ENCODE measurements at regions not wholly inside any gene's neighbourhood (a gene's known extent, or its start where the extent isn't known, plus 50 kb on each side); places are given as distances from the start of the nearest gene placed in this dataset.
"Not testable (repeated sequence)": the region's sequence is repeated elsewhere in the genome, so short reads cannot be mapped to it uniquely, and the experiment has no call there.

DNA sequence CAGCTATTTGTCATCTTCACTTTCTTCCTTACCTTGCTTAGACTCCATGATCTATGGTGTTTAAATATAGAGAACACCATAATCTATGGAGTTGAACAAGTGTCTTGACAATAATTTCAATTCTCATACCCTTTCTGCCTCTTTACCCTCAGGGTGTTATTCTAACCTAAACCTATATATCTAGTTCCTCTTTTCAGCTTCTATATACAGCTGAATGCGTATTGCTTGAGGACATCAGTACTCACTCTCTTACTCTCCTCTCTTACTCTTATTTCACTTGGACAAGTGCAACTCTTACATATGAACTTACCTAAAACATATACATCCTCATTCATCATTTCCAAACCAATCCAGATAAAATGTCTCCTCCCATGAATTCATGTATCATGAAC, 187.1 kb downstream of the RAP2B start:
- Histone ChIP-seq H3K9ac (ENCODE audit: low read length) (no peak overlapping the region), H3K4me1 (ENCODE audit: insufficient read depth, low read length) (no peaks in the 10 kb centered on the region), H3K4me3 (ENCODE audit: low read depth in 1 of 2, low read length in 2 of 2) (no peak overlapping the region), H3K27ac (ENCODE audit: low read depth, low read length) (no peak overlapping the region), H3K27me3 (ENCODE audit: control insufficient read depth in 1 of 2, insufficient read depth in 2 of 2, low read length in 2 of 2) (no peaks in the 10 kb centered on the region), H3K9me3 (ENCODE audit: low read length) (no peaks in the 10 kb centered on the region), H3K36me3 (ENCODE audit: insufficient read depth, low read length) (no peaks in the 10 kb centered on the region)

DNA sequence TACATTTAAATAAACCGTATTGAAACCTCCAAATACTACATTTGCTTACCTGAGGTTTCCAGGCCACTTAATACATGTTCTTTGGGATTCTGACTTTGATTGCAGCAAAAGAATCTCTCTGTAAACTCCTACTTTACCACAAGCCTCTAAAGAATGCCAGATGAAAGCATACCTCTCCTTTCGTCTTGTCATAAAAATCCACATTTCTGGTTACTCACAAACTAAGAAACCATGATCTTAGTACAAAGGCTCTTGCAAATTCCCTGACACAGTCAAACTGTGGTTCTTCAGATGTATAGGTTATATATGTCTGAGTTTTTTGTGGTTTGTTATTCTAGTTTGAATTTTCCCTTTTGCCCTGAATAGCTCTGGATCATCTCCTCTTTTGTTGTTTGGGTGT, 188.4 kb downstream of the RAP2B start:
- Histone ChIP-seq H3K9ac (ENCODE audit: low read length) (no peak overlapping the region), H3K9me3 (ENCODE audit: low read length) (no peaks in the 10 kb centered on the region), H3K4me3 (ENCODE audit: low read depth in 1 of 2, low read length in 2 of 2) (no peak overlapping the region), H3K27ac (ENCODE audit: low read depth, low read length) (no peak overlapping the region), H3K36me3 (ENCODE audit: insufficient read depth, low read length) (no peaks in the 10 kb centered on the region), H3K4me1 (ENCODE audit: insufficient read depth, low read length) (no peaks in the 10 kb centered on the region), H3K27me3 (ENCODE audit: control insufficient read depth in 1 of 2, insufficient read depth in 2 of 2, low read length in 2 of 2) (no peaks in the 10 kb centered on the region)

DNA sequence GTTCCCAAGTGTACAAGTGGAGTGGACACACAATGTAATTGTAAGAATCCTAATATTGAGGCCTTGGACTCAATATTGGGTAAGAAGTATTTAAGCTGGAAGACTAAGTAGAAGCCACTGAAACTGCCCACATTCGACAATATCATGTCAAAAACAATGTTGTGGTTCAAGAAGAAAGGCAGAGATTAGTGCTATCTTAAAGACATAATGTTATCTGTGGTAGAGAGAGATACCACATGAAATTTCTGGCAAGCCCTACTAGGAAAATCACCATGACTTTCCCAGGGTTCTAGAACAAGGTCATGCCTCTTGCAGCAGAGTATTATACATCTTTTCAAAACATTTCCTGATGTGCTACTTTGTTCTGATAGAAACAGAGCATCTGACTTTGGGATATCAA, 192.6 kb downstream of the RAP2B start:
- Histone ChIP-seq H3K4me3 (ENCODE audit: low read depth in 1 of 2, low read length in 2 of 2) (no peak overlapping the region), H3K27me3 (ENCODE audit: control insufficient read depth in 1 of 2, insufficient read depth in 2 of 2, low read length in 2 of 2) (no peaks in the 10 kb centered on the region), H3K36me3 (ENCODE audit: insufficient read depth, low read length) (no peaks in the 10 kb centered on the region), H3K9ac (ENCODE audit: low read length) (no peak overlapping the region), H3K9me3 (ENCODE audit: low read length) (no peaks in the 10 kb centered on the region), H3K27ac (ENCODE audit: low read depth, low read length) (no peak overlapping the region), H3K4me1 (ENCODE audit: insufficient read depth, low read length) (no peaks in the 10 kb centered on the region)

DNA sequence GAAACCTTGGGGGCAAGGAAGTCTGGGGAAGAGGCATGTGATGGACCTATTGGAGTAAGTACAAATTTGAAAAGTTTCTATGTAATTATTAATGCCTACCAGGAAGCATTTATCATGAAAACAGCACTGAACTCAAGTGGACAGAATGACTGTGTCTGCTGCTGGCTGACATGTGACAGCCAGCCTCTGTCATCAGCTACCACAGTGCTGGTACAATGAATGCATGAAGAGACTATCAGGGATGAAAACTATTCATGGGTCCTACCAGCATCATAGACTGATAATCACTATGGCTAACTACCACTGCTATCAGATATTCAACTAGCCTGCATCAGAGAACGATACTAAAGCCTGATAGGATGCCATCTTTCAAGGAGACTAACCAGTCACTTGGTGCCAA, 193.5 kb downstream of the RAP2B start:
- H3K27me3 ChIP-seq (ENCODE audit: control insufficient read depth in 1 of 2, insufficient read depth in 2 of 2, low read length in 2 of 2), result no peaks in the 10 kb centered on the region
- H3K27ac ChIP-seq (ENCODE audit: low read depth, low read length), result no peak overlapping the region
- H3K36me3 ChIP-seq (ENCODE audit: insufficient read depth, low read length), result no peaks in the 10 kb centered on the region
- no peak overlapping the region for H3K4me3 ChIP-seq (ENCODE audit: low read depth in 1 of 2, low read length in 2 of 2)
- H3K9me3 ChIP-seq (ENCODE audit: low read length), result no peaks in the 10 kb centered on the region
- H3K4me1 ChIP-seq (ENCODE audit: insufficient read depth, low read length), result no peaks in the 10 kb centered on the region
- H3K9ac ChIP-seq (ENCODE audit: low read length), result no peak overlapping the region

DNA sequence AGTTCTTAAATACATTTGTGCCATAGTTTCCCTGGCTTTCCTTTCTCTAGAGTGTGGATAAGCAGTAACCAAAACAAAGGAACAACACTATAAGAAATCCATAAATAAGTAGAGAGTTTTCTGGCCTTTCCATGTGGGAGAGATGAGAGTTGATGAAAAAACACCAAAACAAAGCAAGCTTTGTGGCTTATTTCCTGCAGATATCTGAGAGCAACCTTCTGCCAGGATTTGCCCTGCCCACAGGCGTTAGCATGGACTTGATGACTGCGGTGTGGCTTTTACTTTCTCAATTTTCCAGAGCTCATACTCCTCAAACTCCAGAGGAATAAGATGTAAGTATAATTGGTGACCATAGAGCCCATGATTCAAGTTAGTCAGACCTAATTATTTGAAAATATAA, 194.9 kb downstream of the RAP2B start:
- Histone ChIP-seq H3K9ac (ENCODE audit: low read length) (no peak overlapping the region), H3K4me3 (ENCODE audit: low read depth in 1 of 2, low read length in 2 of 2) (no peak overlapping the region), H3K4me1 (ENCODE audit: insufficient read depth, low read length) (no peaks in the 10 kb centered on the region), H3K36me3 (ENCODE audit: insufficient read depth, low read length) (no peaks in the 10 kb centered on the region), H3K27ac (ENCODE audit: low read depth, low read length) (no peak overlapping the region), H3K9me3 (ENCODE audit: low read length) (no peaks in the 10 kb centered on the region), H3K27me3 (ENCODE audit: control insufficient read depth in 1 of 2, insufficient read depth in 2 of 2, low read length in 2 of 2) (no peaks in the 10 kb centered on the region)

DNA sequence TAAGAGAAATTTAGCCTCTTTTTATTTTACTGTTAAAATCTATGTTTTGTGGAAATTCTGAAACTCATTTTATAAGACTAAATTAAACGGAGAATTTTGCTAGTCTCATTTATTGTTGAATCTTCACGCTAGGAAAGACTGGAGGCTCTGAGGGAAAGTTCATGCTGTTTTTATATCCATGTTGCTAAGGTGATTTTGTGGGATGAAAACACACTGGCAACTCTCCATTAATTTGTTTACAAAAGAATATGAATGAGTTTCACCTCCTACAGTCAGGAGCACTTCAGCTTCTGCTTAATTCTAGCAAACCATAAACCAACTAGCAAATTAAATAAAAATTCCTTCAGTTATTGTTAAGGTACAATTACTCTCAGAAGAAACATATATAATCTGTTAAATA, 195.4 kb downstream of the RAP2B start:
- no peaks in the 10 kb centered on the region for H3K36me3 ChIP-seq (ENCODE audit: insufficient read depth, low read length)
- no peaks in the 10 kb centered on the region for H3K27me3 ChIP-seq (ENCODE audit: control insufficient read depth in 1 of 2, insufficient read depth in 2 of 2, low read length in 2 of 2)
- H3K9me3 ChIP-seq (ENCODE audit: low read length), result no peaks in the 10 kb centered on the region
- H3K4me1 ChIP-seq (ENCODE audit: insufficient read depth, low read length), result no peaks in the 10 kb centered on the region
- H3K4me3 ChIP-seq (ENCODE audit: low read depth in 1 of 2, low read length in 2 of 2), result no peak overlapping the region
- no peak overlapping the region for H3K27ac ChIP-seq (ENCODE audit: low read depth, low read length)
- H3K9ac ChIP-seq (ENCODE audit: low read length), result no peak overlapping the region

DNA sequence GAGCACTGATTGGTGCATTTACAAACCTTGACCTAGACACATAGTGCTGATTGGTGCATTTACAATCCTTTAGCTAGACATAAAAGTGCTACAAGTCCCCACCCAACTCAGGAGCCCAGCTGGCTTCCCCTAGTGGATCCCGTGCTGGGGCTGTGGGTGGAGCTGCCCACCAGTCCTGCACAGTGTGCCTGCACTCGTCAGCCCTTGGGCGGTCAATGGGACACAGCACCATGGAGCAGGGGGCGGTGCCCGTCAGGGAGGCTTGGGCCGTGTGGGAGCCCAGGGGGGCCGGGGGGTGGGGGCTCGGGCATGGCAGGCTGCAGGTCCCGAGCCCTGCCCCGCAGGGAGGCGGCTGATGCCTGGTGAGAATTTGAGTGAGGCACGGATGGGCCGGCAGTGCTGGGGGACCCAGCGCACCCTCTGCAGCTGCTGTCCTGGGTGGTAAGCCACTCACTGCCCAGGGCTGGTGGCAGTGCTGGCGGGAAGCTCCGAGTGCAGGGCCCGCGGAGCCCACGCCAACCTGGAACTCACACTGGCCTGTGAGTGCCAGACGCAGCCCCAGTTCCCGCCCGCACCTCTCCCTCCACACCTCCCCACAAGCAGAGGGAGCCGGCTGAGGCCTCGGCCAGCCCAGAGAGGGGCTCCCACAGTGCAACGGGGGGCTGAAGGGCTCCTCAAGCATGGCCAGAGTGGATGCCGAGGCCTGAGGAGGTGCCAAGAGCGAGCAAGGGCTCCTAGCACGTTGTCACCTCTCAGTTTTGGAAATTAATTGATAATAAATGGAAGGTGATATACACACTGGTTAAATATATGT, 207.7 kb downstream of the RAP2B start:
- Histone ChIP-seq H3K27ac (ENCODE audit: low read depth, low read length) (no peak overlapping the region), H3K4me3 (ENCODE audit: low read depth in 1 of 2, low read length in 2 of 2) (no peak overlapping the region), H3K27me3 (ENCODE audit: control insufficient read depth in 1 of 2, insufficient read depth in 2 of 2, low read length in 2 of 2) (no peaks in the 10 kb centered on the region), H3K9me3 (ENCODE audit: low read length) (no peaks in the 10 kb centered on the region), H3K4me1 (ENCODE audit: insufficient read depth, low read length) (no peaks in the 10 kb centered on the region), H3K36me3 (ENCODE audit: insufficient read depth, low read length) (no peaks in the 10 kb centered on the region), H3K9ac (ENCODE audit: low read length) (no peak overlapping the region)

DNA sequence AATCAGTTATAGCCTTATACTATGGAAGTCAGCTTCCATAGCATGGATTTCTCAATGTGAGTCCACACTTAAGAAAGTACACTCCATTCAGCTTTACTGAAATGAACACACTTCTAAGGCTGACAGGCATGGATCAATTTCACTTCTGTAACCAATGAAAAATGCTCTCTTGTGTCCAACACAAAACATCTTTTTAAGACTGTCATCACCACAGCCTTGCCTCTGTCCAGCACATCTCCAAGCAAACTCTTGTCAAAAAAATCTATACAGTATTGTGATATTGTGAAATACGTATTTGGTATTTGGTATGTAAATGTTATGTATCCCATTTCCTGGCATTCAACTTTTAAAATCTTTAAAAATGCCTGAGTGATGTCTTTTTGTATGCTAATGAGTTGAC, 208.7 kb downstream of the RAP2B start:
- no peak overlapping the region for H3K4me3 ChIP-seq (ENCODE audit: low read depth in 1 of 2, low read length in 2 of 2)
- H3K27me3 ChIP-seq (ENCODE audit: control insufficient read depth in 1 of 2, insufficient read depth in 2 of 2, low read length in 2 of 2), result no peaks in the 10 kb centered on the region
- H3K9me3 ChIP-seq (ENCODE audit: low read length), result no peaks in the 10 kb centered on the region

DNA sequence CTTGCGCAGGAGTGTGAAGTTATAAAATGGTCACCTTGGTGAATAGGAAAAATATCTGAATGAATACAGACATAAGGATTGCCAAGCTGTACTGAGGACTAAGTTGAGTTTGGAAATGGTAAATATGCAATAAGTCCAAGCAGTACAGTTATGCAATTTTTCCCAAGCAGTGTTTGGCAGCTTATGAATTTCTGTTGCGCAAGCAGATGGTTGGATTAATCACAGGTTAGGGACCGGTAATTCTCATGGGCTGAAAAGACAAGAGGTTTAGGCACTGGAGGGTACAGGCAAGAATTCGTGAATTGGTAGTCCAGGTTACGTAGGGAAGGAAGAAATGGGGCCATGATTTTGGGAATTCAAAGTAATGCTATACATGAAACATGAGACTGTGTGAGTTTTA, 210.3 kb downstream of the RAP2B start:
- H3K4me1 ChIP-seq (ENCODE audit: insufficient read depth, low read length), result no peaks in the 10 kb centered on the region

More for the DNA sequence above, 208.7 kb downstream of the RAP2B start:
- Histone ChIP-seq H3K9ac (ENCODE audit: low read length) (no peak overlapping the region), H3K36me3 (ENCODE audit: insufficient read depth, low read length) (no peaks in the 10 kb centered on the region), H3K27ac (ENCODE audit: low read depth, low read length) (no peak overlapping the region), H3K4me1 (ENCODE audit: insufficient read depth, low read length) (no peaks in the 10 kb centered on the region)

DNA sequence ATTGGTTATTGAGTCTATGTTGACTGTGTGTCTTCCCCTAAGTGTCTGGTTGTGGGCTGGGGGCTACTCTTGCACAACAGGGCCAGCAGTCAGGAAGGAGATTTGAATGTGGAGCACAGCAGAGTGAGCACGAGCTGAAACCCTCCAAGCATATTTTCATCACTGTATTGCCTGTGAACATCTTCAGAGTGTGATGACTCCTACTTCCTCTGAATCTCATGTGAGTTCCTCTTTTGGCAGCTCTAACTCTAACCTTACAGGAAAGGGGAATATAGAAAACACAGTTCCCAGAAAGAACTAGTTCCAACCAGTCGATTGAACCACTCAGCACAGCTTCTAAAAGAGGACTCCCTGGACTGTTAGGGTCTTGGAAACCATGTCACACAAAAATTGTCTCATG, 211.6 kb downstream of the RAP2B start:
- H3K36me3 ChIP-seq (ENCODE audit: insufficient read depth, low read length), result no peaks in the 10 kb centered on the region
- H3K4me3 ChIP-seq (ENCODE audit: low read depth in 1 of 2, low read length in 2 of 2), result no peak overlapping the region
- no peak overlapping the region for H3K9ac ChIP-seq (ENCODE audit: low read length)
- H3K4me1 ChIP-seq (ENCODE audit: insufficient read depth, low read length), result no peaks in the 10 kb centered on the region
- H3K27me3 ChIP-seq (ENCODE audit: control insufficient read depth in 1 of 2, insufficient read depth in 2 of 2, low read length in 2 of 2), result no peaks in the 10 kb centered on the region
- no peaks in the 10 kb centered on the region for H3K9me3 ChIP-seq (ENCODE audit: low read length)
- H3K27ac ChIP-seq (ENCODE audit: low read depth, low read length), result no peak overlapping the region

More for the DNA sequence above, 210.3 kb downstream of the RAP2B start:
- no peak overlapping the region for H3K4me3 ChIP-seq (ENCODE audit: low read depth in 1 of 2, low read length in 2 of 2)
- H3K27me3 ChIP-seq (ENCODE audit: control insufficient read depth in 1 of 2, insufficient read depth in 2 of 2, low read length in 2 of 2), result no peaks in the 10 kb centered on the region
- H3K9ac ChIP-seq (ENCODE audit: low read length), result no peak overlapping the region
- no peaks in the 10 kb centered on the region for H3K9me3 ChIP-seq (ENCODE audit: low read length)
- H3K27ac ChIP-seq (ENCODE audit: low read depth, low read length), result no peak overlapping the region
- no peaks in the 10 kb centered on the region for H3K36me3 ChIP-seq (ENCODE audit: insufficient read depth, low read length)

DNA sequence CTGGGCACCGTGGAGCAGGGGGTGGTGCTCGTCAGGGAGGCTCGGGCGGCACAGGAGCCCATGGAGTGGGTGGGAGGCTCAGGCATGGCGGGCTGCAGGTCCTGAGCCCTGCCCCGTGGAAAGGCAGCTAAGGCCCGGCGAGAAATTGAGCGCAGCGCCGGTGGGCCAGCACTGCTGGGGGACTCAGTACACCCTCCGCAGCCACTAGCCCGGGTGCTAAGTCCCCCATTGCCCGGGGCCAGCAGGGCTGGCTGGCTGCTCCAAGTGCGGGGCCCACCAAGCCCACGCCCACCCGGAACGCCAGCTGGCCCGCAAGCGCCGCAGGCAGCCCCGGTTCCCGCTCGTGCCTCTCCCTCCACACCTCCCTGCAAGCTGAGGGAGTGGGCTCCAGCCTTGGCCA, 216.3 kb downstream of the RAP2B start:
- H3K9ac ChIP-seq (ENCODE audit: low read length); H3K27me3 ChIP-seq (ENCODE audit: control insufficient read depth in 1 of 2, insufficient read depth in 2 of 2, low read length in 2 of 2); H3K36me3 ChIP-seq (ENCODE audit: insufficient read depth, low read length); H3K4me1 ChIP-seq (ENCODE audit: insufficient read depth, low read length); H3K27ac ChIP-seq (ENCODE audit: low read depth, low read length); H3K4me3 ChIP-seq (ENCODE audit: low read depth in 1 of 2, low read length in 2 of 2); H3K9me3 ChIP-seq (ENCODE audit: low read length): not testable (repeated sequence)

DNA sequence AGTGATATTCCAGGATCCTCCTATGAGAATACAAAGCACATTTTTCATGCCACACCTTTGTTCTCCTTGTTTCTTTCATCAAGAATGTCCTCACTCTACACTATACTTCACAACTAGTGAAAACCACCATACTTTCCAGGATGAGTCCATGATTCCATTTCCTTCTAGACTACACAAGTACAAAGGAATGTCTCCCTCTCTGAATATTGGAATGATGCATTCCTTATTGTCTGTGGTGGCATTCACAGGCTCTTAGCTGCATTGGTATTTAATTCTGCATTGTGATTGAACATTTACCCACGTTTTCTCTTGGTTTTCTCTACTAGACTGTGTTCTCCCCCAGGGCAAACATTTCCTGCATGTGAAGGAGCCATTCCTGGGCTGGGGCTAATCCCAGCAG, 217.5 kb downstream of the RAP2B start:
- Histone ChIP-seq H3K27me3 (ENCODE audit: control insufficient read depth in 1 of 2, insufficient read depth in 2 of 2, low read length in 2 of 2) (no peaks in the 10 kb centered on the region), H3K27ac (ENCODE audit: low read depth, low read length) (no peak overlapping the region), H3K9ac (ENCODE audit: low read length) (no peak overlapping the region), H3K4me3 (ENCODE audit: low read depth in 1 of 2, low read length in 2 of 2) (no peak overlapping the region), H3K36me3 (ENCODE audit: insufficient read depth, low read length) (no peaks in the 10 kb centered on the region), H3K9me3 (ENCODE audit: low read length) (no peaks in the 10 kb centered on the region), H3K4me1 (ENCODE audit: insufficient read depth, low read length) (peaks cover 9% of the 10 kb centered on the region)
